SU-DHL-6 (cell line): ENCODE measurements at regions not wholly inside any gene's neighbourhood (a gene's known extent, or its start where the extent isn't known, plus 50 kb on each side); places are given as distances from the start of the nearest gene placed in this dataset.

ENCODE experiments used
- CTCF ChIP-seq: fragments of 200-600 bp; sonication (generic); IDR thresholded peaks from one replicate; pipeline ENCODE4 v1.5.1; 2017; ENCODE audit warnings: antibody characterized with exemption, mild to moderate bottlenecking, low read length, moderate library complexity; ENCODE audit not compliant: insufficient read depth, poor library complexity, severe bottlenecking
- EZH2phosphoT487 ChIP-seq: fragments of 200-600 bp; sonication (generic), shearing (Covaris generic); conservative IDR thresholded peaks from 2 replicates; pipeline ENCODE4 v1.6.1; 2018; ENCODE audit warnings: mild to moderate bottlenecking, antibody characterized with exemption, low read length, moderate library complexity, mixed read lengths

DNA sequence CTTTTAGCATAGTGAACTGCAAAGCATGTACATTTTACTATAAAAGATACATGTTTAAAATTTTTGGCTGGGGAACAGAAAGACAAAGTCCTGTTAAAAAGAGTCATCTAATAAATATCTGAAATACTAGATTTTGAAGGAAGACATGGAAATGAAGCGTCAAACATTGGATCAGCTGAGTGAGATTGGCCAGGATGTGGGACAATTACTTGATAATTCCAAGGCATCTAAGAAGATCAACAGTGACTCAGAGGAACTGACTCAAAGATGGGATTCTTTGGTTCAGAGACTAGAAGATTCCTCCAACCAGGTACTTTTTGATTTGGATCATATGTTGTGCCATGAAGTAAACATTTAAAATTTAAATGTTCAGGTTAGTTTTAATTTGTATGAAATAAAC lies 162.3 kb downstream of the UTRN start:
- TF ChIP-seq CTCF: no peak
- no peak for TF ChIP-seq EZH2phosphoT487
